ENCODE measurements at regions not wholly inside any gene's neighbourhood (a gene's known extent, or its start where the extent isn't known, plus 50 kb on each side); places are given as distances from the start of the nearest gene placed in this dataset.

DNA sequence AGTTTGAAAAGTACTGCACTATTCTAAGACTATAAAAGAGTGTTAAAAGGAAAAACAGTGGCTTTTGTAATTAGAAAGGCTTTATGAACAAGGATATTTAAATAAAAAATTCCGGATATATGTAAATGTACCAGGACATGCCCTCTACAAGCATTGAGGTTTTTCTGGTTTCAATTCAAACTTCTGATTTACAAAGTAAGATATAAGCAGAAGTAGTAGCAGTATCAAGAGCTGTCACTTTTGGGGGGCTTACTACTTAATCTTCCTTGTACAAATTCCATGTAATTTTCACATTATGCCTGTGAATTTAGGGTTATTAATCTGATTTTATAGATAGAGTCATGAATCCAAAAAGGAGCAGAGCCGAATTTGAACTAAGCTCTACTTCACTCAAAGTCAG, 170.3 kb upstream of the ATP2B1 start:
- TF ChIP-seq EP300 (IDR thresholded peaks at IDR 0.05; ENCODE audit: low read depth) (no peak), POLR2A (IDR thresholded peaks at IDR 0.05) (no peak), POLR2AphosphoS5 (IDR thresholded peaks at IDR 0.05) (no peak)
- TF ChIP-seq, protein P1, sequence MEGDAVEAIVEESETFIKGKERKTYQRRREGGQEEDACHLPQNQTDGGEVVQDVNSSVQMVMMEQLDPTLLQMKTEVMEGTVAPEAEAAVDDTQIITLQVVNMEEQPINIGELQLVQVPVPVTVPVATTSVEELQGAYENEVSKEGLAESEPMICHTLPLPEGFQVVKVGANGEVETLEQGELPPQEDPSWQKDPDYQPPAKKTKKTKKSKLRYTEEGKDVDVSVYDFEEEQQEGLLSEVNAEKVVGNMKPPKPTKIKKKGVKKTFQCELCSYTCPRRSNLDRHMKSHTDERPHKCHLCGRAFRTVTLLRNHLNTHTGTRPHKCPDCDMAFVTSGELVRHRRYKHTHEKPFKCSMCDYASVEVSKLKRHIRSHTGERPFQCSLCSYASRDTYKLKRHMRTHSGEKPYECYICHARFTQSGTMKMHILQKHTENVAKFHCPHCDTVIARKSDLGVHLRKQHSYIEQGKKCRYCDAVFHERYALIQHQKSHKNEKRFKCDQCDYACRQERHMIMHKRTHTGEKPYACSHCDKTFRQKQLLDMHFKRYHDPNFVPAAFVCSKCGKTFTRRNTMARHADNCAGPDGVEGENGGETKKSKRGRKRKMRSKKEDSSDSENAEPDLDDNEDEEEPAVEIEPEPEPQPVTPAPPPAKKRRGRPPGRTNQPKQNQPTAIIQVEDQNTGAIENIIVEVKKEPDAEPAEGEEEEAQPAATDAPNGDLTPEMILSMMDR (IDR thresholded peaks at IDR 0.05), result no peak
- Histone ChIP-seq H3K4me3 (no peak overlapping the region), H3K4me1 (peaks cover 0 to 7% (median 0%) of the 10 kb centered on the region in 4 donors), H3K9me3 (no peaks in the 10 kb centered on the region), H3K27me3 (no peaks in the 10 kb centered on the region), H3K27ac (no peak overlapping the region), H3K36me3 (no peaks in the 10 kb centered on the region)
- 48 to 66% methylated on average over 2 of the region's 2 CpGs for WGBS, 2 donors (ENCODE audit: low coverage in 1 of 2)
- DNase-seq, result no peak
- intact Hi-C loops (cut with DNase I; ENCODE audit: low total_unique reads), result no loop called here
- in situ Hi-C loops (cut with MboI; ENCODE audit: low pct_ligation_motif_present in 1 of 4, low pct_unique_long_range_greater_than_20kb in 1 of 4, low sequenced_read_pairs in 3 of 4), result no loop called here

DNA sequence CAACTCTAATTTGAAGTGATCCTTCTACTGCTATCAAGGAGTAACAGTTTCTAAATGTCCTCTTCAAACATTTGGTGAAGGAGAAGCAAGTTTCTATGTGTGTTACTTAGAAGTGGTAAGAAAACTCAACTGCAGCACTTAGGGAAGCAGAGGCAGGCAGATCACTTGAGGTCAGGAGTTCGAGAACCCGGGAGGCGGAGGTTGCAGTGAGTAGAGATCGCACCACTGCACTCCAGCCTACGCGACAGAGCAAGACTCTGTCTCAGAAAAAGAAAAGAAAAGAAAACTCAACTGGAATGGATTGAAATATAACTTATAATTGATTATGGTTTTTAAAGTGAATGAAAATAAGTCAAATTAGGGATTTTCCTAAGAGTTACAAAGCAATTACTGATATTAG, 169.7 kb upstream of the ATP2B1 start:
- WGBS, 2 donors (ENCODE audit: low coverage in 1 of 2), result 78 to 81% methylated on average over 6 of the region's 6 CpGs
- H3K9me3 ChIP-seq, result no peaks in the 10 kb centered on the region
- no peak overlapping the region for H3K27ac ChIP-seq
- H3K36me3 ChIP-seq, result no peaks in the 10 kb centered on the region
- peaks cover 0 to 7% (median 0%) of the 10 kb centered on the region in 4 donors for H3K4me1 ChIP-seq
- DNase-seq, result no peak
- TF ChIP-seq, protein P1 (IDR thresholded peaks at IDR 0.05), result no peak
- no peak for TF ChIP-seq EP300 (IDR thresholded peaks at IDR 0.05; ENCODE audit: low read depth)
- no peak for TF ChIP-seq POLR2A (IDR thresholded peaks at IDR 0.05)
- no peak for TF ChIP-seq POLR2AphosphoS5 (IDR thresholded peaks at IDR 0.05)
- no peak overlapping the region for H3K4me3 ChIP-seq
- intact Hi-C loops (cut with DNase I; ENCODE audit: low total_unique reads), result no loop called here
- in situ Hi-C loops (cut with MboI; ENCODE audit: low pct_ligation_motif_present in 1 of 4, low pct_unique_long_range_greater_than_20kb in 1 of 4, low sequenced_read_pairs in 3 of 4), result no loop called here
- no peaks in the 10 kb centered on the region for H3K27me3 ChIP-seq

DNA sequence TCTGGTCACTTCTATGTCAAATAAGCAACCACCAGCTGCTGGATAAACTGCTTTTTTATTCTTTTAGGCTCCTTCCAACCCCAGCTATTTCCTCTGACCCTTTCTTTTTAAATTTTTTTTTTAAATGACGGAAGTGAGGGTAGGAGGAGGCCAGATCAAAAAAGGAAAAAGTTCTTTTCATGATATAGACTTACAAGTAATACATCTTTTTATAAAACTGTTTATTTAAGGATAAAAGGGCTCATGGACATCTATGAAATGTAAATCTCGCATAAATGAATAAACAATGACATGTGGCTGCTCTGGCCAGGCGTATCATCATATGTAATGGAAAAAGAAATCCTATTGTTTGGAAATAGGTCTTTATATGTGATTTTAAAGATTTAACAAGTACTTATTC, 169.0 kb upstream of the ATP2B1 start:
- in situ Hi-C loops (cut with MboI; ENCODE audit: low pct_ligation_motif_present in 1 of 4, low pct_unique_long_range_greater_than_20kb in 1 of 4, low sequenced_read_pairs in 3 of 4) (no loop called here), intact Hi-C loops (cut with DNase I; ENCODE audit: low total_unique reads) (no loop called here)
- 86 to 90% methylated on average over 3 of the region's 3 CpGs for WGBS, 2 donors (ENCODE audit: low coverage in 1 of 2)
- H3K36me3 ChIP-seq, result no peaks in the 10 kb centered on the region
- no peaks in the 10 kb centered on the region for H3K9me3 ChIP-seq
- TF ChIP-seq EP300 (IDR thresholded peaks at IDR 0.05; ENCODE audit: low read depth) (no peak), POLR2A (IDR thresholded peaks at IDR 0.05) (no peak), POLR2AphosphoS5 (IDR thresholded peaks at IDR 0.05) (no peak)
- TF ChIP-seq, protein P1 (IDR thresholded peaks at IDR 0.05), result no peak
- no peaks in the 10 kb centered on the region for H3K27me3 ChIP-seq
- no peak overlapping the region for H3K4me3 ChIP-seq
- DNase-seq, result no peak
- H3K4me1 ChIP-seq, result peaks cover 0 to 7% (median 0%) of the 10 kb centered on the region in 4 donors
- H3K27ac ChIP-seq, result no peak overlapping the region

DNA sequence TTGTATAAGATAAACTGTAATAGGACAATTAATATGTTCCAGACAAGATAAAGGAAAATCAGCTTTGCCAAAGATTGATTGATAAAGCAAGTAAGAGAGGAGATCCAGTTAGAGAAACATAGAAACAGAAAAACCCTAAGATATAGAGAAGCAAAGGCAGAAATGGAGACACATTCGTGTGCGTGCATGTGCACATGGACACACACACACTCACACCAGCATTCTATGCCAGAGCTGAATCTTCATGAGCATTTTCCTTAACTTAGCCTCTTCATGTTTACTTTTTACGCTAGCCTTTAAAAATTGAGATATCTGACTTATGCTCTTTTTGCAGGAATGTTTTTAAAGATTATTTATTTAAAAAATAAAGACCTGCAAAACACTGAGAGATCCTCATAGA, 168.5 kb upstream of the ATP2B1 start:
- peaks cover 0 to 7% (median 0%) of the 10 kb centered on the region in 4 donors for H3K4me1 ChIP-seq
- TF ChIP-seq POLR2A (IDR thresholded peaks at IDR 0.05) (no peak), EP300 (IDR thresholded peaks at IDR 0.05; ENCODE audit: low read depth) (no peak), POLR2AphosphoS5 (IDR thresholded peaks at IDR 0.05) (no peak)
- no peaks in the 10 kb centered on the region for H3K27me3 ChIP-seq
- in situ Hi-C loops (cut with MboI; ENCODE audit: low pct_ligation_motif_present in 1 of 4, low pct_unique_long_range_greater_than_20kb in 1 of 4, low sequenced_read_pairs in 3 of 4), result no loop called here
- H3K9me3 ChIP-seq, result no peaks in the 10 kb centered on the region
- no peak overlapping the region for H3K27ac ChIP-seq
- intact Hi-C loops (cut with DNase I; ENCODE audit: low total_unique reads), result no loop called here
- H3K36me3 ChIP-seq, result no peaks in the 10 kb centered on the region
- 92% methylated on average over 3 of the region's 3 CpGs for WGBS, 2 donors (ENCODE audit: low coverage in 1 of 2)
- DNase-seq, result no peak
- no peak overlapping the region for H3K4me3 ChIP-seq

DNA sequence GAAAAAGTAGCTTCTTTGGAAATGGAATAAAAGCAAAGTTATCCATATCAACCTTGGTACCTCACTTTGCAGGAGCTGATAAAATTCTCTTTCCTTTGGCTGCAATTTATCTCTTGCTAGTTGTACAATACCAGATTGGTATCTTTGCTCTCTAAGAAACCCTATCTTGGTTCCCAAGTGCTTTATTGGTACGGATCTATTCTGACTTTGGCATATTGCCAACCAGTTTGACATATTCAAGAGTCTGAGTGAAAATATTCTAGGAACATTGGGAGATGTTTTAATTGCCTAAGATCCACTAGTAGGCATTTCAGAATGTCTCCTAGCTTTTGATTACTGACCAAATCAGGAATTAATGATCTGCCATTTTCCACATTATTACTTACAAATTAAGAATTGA, 167.2 kb upstream of the ATP2B1 start:
- TF ChIP-seq POLR2A (IDR thresholded peaks at IDR 0.05), result no peak
- TF ChIP-seq POLR2AphosphoS5 (IDR thresholded peaks at IDR 0.05), result no peak
- TF ChIP-seq, protein P1 (IDR thresholded peaks at IDR 0.05), result no peak
- TF ChIP-seq EP300 (IDR thresholded peaks at IDR 0.05; ENCODE audit: low read depth), result no peak
- no peak for DNase-seq
- Histone ChIP-seq H3K36me3 (no peaks in the 10 kb centered on the region), H3K27me3 (no peaks in the 10 kb centered on the region), H3K4me1 (peaks cover 0 to 3% (median 0%) of the 10 kb centered on the region in 4 donors), H3K27ac (no peak overlapping the region), H3K9me3 (peaks cover 0 to 4% of the 10 kb centered on the region in 2 donors), H3K4me3 (no peak overlapping the region)
- WGBS, 2 donors (ENCODE audit: low coverage in 1 of 2), result 29 to 44% methylated on average over 1 of the region's 1 CpG
- in situ Hi-C loops (cut with MboI; ENCODE audit: low pct_ligation_motif_present in 1 of 4, low pct_unique_long_range_greater_than_20kb in 1 of 4, low sequenced_read_pairs in 3 of 4), result no loop called here
- intact Hi-C loops (cut with DNase I; ENCODE audit: low total_unique reads), result no loop called here

Measured in transverse colon (tissue), 4 donors.